AG09319 (cell line): ENCODE measurements at regions not wholly inside any gene's neighbourhood (a gene's known extent, or its start where the extent isn't known, plus 50 kb on each side); places are given as distances from the start of the nearest gene placed in this dataset.

Experiments used
- DNase-seq: peaks from one replicate; pipeline ENCODE4 v3.0.0-alpha.2; 2010; ENCODE audit warnings: low read depth; ENCODE audit errors: extremely low read depth
- CTCF ChIP-seq: IDR thresholded peaks from 2 replicates; pipeline ENCODE4 v1.5.1; 2011; ENCODE audit warnings: low read depth, mild to moderate bottlenecking, inconsistent platforms, low read length, moderate library complexity

- DNase-seq, result no peak
- TF ChIP-seq CTCF, result no peak
Observed at GRCh38 chr9:107636571-107637381, 147.2 kb upstream of the KLF4 start.

DNA sequence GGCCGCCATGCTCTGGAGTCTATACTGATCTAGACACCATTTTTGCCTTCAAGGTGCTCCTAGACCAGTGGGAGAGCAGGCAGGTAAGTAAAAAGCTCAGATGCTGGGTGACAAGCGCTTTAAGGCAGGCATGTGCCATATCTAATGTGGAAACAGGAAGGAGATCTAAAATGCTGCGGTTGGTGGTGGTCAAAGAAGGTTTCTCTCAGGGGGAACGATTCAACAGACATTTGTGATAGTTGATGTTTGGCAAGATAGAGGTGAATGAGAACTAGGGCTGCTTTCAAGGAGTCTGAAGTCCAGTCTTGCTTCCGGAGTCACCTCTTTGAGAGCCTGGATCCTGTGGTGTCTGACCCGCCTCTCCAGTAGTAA lies 146.2 kb upstream of the KLF4 start:
- no peak for DNase-seq
- no peak for TF ChIP-seq CTCF

DNA sequence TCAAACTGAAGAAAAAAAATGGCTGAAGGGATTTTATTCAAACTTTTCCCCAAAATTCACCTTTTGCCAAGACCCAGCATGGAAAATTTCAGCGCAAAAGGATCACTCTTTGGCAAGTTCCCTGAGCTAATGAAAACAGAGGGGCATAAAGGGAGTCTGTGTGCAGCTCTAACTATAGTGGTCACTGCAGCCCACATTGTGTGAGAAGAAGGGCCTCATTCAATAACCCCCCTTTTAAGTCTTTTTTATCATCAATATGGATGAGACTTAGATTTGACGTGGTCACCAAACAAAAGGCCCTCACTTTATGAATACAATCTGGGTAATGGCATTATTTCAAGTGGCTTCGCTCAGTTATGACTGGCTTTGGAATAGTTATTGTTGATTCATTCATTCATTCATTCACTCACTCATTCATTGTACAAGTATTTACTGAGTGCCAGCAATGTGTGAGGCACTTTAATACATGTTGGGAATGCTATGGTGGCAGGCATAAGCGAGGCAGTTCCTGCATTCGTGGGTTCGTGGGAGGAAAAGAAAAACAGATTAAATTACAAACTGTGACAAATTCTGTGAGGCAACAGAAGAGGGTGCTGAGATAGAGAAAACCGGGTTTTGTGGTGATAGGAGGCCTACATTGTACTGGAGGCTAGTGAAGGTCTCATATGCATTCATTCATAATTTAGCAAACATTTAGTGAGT lies 145.7 kb upstream of the KLF4 start:
- TF ChIP-seq CTCF, result no peak
- no peak for DNase-seq

DNA sequence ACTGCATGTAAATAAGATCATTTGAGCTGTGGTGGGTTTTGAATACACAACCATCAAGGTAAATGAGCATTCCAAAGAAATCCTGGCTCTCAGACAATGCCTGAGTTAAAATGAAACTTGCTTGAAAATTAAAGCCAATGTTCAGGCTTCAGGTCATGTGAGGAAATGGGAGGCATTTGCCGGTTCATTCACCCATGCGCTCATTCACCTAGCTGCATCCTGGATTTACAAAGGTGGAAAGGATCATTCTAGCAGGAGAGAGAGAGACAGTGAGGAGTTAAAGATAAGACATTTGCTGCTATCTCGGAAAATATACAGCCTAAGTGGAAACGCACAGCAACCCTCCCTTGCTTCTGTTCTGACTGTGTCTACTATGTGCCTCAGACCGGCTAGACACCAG lies 143.8 kb upstream of the KLF4 start:
- DNase-seq, result no peak
- TF ChIP-seq CTCF, result no peak

GRCh38 chr9:107632661-107633060 lies 143.1 kb upstream of the KLF4 start:
- DNase-seq, result no peak
- TF ChIP-seq CTCF, result no peak

- no peak for DNase-seq
- TF ChIP-seq CTCF, result no peak
Observed at GRCh38 chr9:107632216-107632615, 142.6 kb upstream of the KLF4 start.

GRCh38 chr9:107631788-107632187 lies 142.2 kb upstream of the KLF4 start:
- peak; percentile 54 for DNase-seq
- no peak for TF ChIP-seq CTCF
